ENCODE measurements at regions not wholly inside any gene's neighbourhood (a gene's known extent, or its start where the extent isn't known, plus 50 kb on each side); places are given as distances from the start of the nearest gene placed in this dataset.
"Not testable (repeated sequence)": the region's sequence is repeated elsewhere in the genome, so short reads cannot be mapped to it uniquely, and the experiment has no call there.

DNA sequence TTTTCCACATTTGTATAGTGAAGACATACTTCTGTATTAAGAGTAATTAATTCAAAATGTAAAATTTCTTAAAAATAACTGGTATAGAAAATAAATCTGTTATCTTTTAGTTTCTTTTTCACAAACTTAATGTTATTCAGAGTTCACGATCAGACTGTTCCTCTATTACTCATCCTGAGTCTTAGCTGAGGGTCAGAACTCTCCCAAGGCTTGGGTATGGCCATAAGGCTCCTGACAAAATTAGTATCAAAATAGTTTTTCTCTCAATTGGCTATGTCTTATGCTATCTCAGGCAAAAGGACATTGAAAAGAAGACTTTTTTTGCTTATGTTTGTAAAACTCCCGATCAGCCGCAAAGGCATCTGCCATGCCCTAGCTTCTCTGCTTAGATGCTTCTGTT is 56.1 kb upstream of the NAB1 start:
- TF ChIP-seq, protein P1, sequence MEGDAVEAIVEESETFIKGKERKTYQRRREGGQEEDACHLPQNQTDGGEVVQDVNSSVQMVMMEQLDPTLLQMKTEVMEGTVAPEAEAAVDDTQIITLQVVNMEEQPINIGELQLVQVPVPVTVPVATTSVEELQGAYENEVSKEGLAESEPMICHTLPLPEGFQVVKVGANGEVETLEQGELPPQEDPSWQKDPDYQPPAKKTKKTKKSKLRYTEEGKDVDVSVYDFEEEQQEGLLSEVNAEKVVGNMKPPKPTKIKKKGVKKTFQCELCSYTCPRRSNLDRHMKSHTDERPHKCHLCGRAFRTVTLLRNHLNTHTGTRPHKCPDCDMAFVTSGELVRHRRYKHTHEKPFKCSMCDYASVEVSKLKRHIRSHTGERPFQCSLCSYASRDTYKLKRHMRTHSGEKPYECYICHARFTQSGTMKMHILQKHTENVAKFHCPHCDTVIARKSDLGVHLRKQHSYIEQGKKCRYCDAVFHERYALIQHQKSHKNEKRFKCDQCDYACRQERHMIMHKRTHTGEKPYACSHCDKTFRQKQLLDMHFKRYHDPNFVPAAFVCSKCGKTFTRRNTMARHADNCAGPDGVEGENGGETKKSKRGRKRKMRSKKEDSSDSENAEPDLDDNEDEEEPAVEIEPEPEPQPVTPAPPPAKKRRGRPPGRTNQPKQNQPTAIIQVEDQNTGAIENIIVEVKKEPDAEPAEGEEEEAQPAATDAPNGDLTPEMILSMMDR (IDR thresholded peaks at IDR 0.05; ENCODE audit: unreplicated experiment) = no peak
- CTCF ChIA-PET = no interaction called here
- H3K9me3 Mint-ChIP-seq (ENCODE audit: low read depth, unreplicated experiment) = no peaks in the 10 kb centered on the region
- no peaks in the 10 kb centered on the region for H3K36me3 Mint-ChIP-seq (ENCODE audit: insufficient read depth, unreplicated experiment)
- H3K27me3 Mint-ChIP-seq (ENCODE audit: unreplicated experiment) = no peaks in the 10 kb centered on the region
- no peaks in the 10 kb centered on the region for H3K4me1 Mint-ChIP-seq (ENCODE audit: low read depth, unreplicated experiment)
- no peak overlapping the region for H3K27ac Mint-ChIP-seq (ENCODE audit: unreplicated experiment)
- intact Hi-C loops (cut with micrococcal nuclease; ENCODE audit: unreplicated experiment) = no loop called here
- no peak overlapping the region for H3K4me3 Mint-ChIP-seq (ENCODE audit: low read depth, unreplicated experiment)
- BruUV-seq (replicated peaks) = no TSS peak
- DNase-seq = no peak

DNA sequence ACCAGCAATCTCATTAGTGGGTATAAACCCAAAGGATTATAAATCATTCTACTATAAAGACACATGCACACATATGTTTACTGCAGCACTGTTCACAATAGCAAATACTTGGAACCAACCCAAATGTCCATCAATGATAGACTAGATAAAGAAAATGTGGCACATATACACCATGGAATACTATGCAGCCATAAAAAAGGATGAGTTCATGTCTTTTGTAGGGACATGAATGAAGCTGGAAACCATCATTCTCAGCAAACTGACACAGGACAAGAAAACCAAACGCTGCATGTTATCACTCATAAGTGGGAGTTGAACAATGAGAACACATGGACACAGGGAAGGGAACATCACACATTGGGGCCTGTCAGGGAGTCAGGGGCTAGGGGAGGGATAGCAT is 53.0 kb upstream of the NAB1 start:
- H3K4me3 Mint-ChIP-seq (ENCODE audit: low read depth, unreplicated experiment); BruUV-seq (replicated peaks); H3K27ac Mint-ChIP-seq (ENCODE audit: unreplicated experiment); H3K36me3 Mint-ChIP-seq (ENCODE audit: insufficient read depth, unreplicated experiment); intact Hi-C loops (cut with micrococcal nuclease; ENCODE audit: unreplicated experiment); H3K9me3 Mint-ChIP-seq (ENCODE audit: low read depth, unreplicated experiment); H3K27me3 Mint-ChIP-seq (ENCODE audit: unreplicated experiment); CTCF ChIA-PET; DNase-seq: not testable (repeated sequence)
- H3K4me1 Mint-ChIP-seq (ENCODE audit: low read depth, unreplicated experiment) = peaks cover 13% of the 10 kb centered on the region

DNA sequence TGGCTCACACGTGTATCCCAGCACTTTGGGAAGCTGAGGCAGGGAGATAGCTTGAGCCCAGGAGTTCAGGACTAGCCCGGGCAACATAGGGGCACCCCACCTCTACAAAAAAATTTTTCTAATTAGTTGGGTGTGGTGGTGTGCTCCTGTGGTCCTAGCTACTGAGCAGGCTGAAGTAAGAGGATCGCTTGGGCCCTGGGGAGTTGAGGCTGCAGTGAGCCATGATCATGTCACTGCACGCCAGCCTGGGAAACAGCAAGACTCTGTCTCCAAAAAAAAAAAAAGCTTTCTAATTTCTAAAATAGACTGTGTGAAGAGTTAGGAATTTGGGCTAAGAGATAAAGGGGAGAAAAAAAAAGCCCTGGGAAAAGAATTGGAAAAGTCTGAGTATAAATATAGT is 51.9 kb upstream of the NAB1 start:
- no peak for DNase-seq
- intact Hi-C loops (cut with micrococcal nuclease; ENCODE audit: unreplicated experiment) = no loop called here
- Mint-ChIP-seq H3K4me1 (ENCODE audit: low read depth, unreplicated experiment) (peaks cover 14% of the 10 kb centered on the region), H3K27ac (ENCODE audit: unreplicated experiment) (no peak overlapping the region), H3K27me3 (ENCODE audit: unreplicated experiment) (no peaks in the 10 kb centered on the region), H3K9me3 (ENCODE audit: low read depth, unreplicated experiment) (no peaks in the 10 kb centered on the region), H3K36me3 (ENCODE audit: insufficient read depth, unreplicated experiment) (no peaks in the 10 kb centered on the region), H3K4me3 (ENCODE audit: low read depth, unreplicated experiment) (no peak overlapping the region)
- TF ChIP-seq, protein P1 (IDR thresholded peaks at IDR 0.05; ENCODE audit: unreplicated experiment) = no peak
- CTCF ChIA-PET = no interaction called here
- BruUV-seq (replicated peaks) = no TSS peak

DNA sequence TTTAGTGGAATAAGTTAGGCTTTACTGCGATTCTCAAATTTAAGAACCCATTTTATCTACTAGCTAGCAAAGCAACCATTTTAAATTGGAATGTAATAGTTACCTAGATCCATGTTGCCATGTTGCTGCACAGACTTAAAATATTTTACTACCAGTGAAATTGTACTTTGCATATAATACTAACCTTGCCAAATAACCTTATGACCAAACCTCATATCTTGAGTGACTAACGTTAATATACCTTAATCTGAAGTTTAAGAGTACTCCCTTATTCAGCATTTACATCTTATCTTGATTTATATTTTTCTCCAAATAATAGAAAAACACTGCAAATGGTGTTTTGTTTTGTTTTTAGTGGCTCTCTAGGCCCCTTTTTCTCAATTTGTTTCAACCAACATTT is 50.3 kb upstream of the NAB1 start:
- TF ChIP-seq, protein P1 (IDR thresholded peaks at IDR 0.05; ENCODE audit: unreplicated experiment) = no peak
- no peaks in the 10 kb centered on the region for H3K36me3 Mint-ChIP-seq (ENCODE audit: insufficient read depth, unreplicated experiment)
- H3K27ac Mint-ChIP-seq (ENCODE audit: unreplicated experiment) = no peak overlapping the region
- intact Hi-C loops (cut with micrococcal nuclease; ENCODE audit: unreplicated experiment) = no loop called here
- peaks cover 14% of the 10 kb centered on the region for H3K4me1 Mint-ChIP-seq (ENCODE audit: low read depth, unreplicated experiment)
- no peaks in the 10 kb centered on the region for H3K27me3 Mint-ChIP-seq (ENCODE audit: unreplicated experiment)
- no peak for DNase-seq
- H3K9me3 Mint-ChIP-seq (ENCODE audit: low read depth, unreplicated experiment) = no peaks in the 10 kb centered on the region
- CTCF ChIA-PET = no interaction called here
- no TSS peak for BruUV-seq (replicated peaks)
- no peak overlapping the region for H3K4me3 Mint-ChIP-seq (ENCODE audit: low read depth, unreplicated experiment)

DNA sequence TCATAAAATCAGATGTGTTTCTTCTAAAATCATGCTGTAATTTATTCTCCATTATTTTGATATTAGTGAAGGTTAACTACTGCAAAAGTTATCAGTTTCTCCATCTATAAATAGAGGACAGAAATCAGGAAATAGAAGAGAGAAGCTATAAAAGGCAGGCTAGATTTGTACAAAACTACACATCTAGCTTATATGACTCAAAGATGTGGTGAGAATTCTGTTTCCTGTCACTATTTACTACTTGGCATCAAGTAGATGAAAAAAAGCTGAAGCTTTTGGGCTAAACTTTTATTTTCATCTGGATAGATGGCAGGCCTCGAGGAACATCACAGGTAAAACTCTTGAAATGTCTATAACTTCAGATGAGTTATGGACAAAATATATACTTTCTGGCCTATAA is 49.8 kb upstream of the NAB1 start:
- CTCF ChIA-PET = no interaction called here
- no peak overlapping the region for H3K27ac Mint-ChIP-seq (ENCODE audit: unreplicated experiment)
- TF ChIP-seq, protein P1 (IDR thresholded peaks at IDR 0.05; ENCODE audit: unreplicated experiment) = no peak
- no peaks in the 10 kb centered on the region for H3K9me3 Mint-ChIP-seq (ENCODE audit: low read depth, unreplicated experiment)
- H3K4me1 Mint-ChIP-seq (ENCODE audit: low read depth, unreplicated experiment) = peaks cover 14% of the 10 kb centered on the region
- no peak overlapping the region for H3K4me3 Mint-ChIP-seq (ENCODE audit: low read depth, unreplicated experiment)
- H3K27me3 Mint-ChIP-seq (ENCODE audit: unreplicated experiment) = no peaks in the 10 kb centered on the region
- H3K36me3 Mint-ChIP-seq (ENCODE audit: insufficient read depth, unreplicated experiment) = no peaks in the 10 kb centered on the region
- intact Hi-C loops (cut with micrococcal nuclease; ENCODE audit: unreplicated experiment) = no loop called here
- BruUV-seq (replicated peaks) = no TSS peak
- no peak for DNase-seq

Data from Calu3 (cell line).